Lung (tissue), 11 donors: ENCODE measurements at regions not wholly inside any gene's neighbourhood (a gene's known extent, or its start where the extent isn't known, plus 50 kb on each side); places are given as distances from the start of the nearest gene placed in this dataset.
A peak's percentile ranks its signal among the peaks of the same experiment; 100 is the strongest.

Experiments used
- ATAC-seq: fragments of 200-7000 bp; cut with Tn5 transposase; one replicate; pipeline ENCODE4 v1.9.1; 2020; ENCODE audit warnings: moderate number of reproducible peaks; ENCODE audit not compliant: insufficient read depth, low FRiP score
- DNase-seq, 3 donors: peaks; one replicate each; pipeline ENCODE4 v3.0.0-alpha.2; 2013 to 2017
- H3K27ac ChIP-seq, 2 donors: one replicate each; pipeline ENCODE4 v1.5.1; 2013; ENCODE audit warnings: mild to moderate bottlenecking in 2 of 2, moderate library complexity in 2 of 2, control low read depth in 1 of 2, inconsistent platforms in 1 of 2, low read depth in 1 of 2, low read length in 1 of 2
- H3K27me3 ChIP-seq, 3 donors: one replicate each; pipeline ENCODE4 v1.5.1; 2013; ENCODE audit warnings: low read length in 2 of 3; ENCODE audit not compliant: control insufficient read depth in 3 of 3, insufficient read depth in 3 of 3
- H3K36me3 ChIP-seq, 4 donors: one replicate each; pipeline ENCODE4 v1.5.1; 2013; ENCODE audit warnings: low read length in 4 of 4, mild to moderate bottlenecking in 1 of 4, moderate library complexity in 1 of 4; ENCODE audit not compliant: control insufficient read depth in 4 of 4, insufficient read depth in 4 of 4
- H3K4me1 ChIP-seq, 5 donors: one replicate each; pipeline ENCODE4 v1.5.1; 2013; ENCODE audit warnings: low read length in 5 of 5, mild to moderate bottlenecking in 2 of 5, moderate library complexity in 1 of 5; ENCODE audit not compliant: control insufficient read depth in 5 of 5, insufficient read depth in 5 of 5
- H3K4me3 ChIP-seq: one replicate; pipeline ENCODE4 v1.5.1; 2013; ENCODE audit warnings: mild to moderate bottlenecking, control low read depth, moderate library complexity
- H3K9ac ChIP-seq, 2 donors: one replicate each; pipeline ENCODE4 v1.5.1; 2013; ENCODE audit warnings: low read length in 2 of 2, control low read depth in 1 of 2; ENCODE audit not compliant: insufficient read depth in 1 of 2
- H3K9me3 ChIP-seq, 4 donors: one replicate each; pipeline ENCODE4 v1.5.1; 2013; ENCODE audit warnings: low read length in 3 of 4, mild to moderate bottlenecking in 1 of 4, moderate library complexity in 1 of 4; ENCODE audit not compliant: control insufficient read depth in 4 of 4, insufficient read depth in 3 of 4
- WGBS, 2 donors: extraction: QIAGEN DNeasy Blood & Tissue Kit; methylation state at CpG; one replicate each; pipeline ENCODE4 v1.1.7; 2013; 5-methylcytosine and 5-hydroxymethylcytosine counted together
- TF ChIP-seq, protein P1 (sequence below): IDR thresholded peaks from 2 replicates; pipeline ENCODE4 v1.5.1; 2012; ENCODE audit warnings: mild to moderate bottlenecking; ENCODE audit errors: control extremely low read depth, extremely low read depth
- donor health status: control.
- donor health status: control.
- donor health status: Bipolar disorder and iron deficiency.
- donor health status: healthy.
- donor health status: DM: yes; HTN: yes; CAD: no.

- Histone ChIP-seq H3K9me3 (peaks cover 0 to 2% (median 0%) of the 10 kb centered on the region in 4 donors), H3K4me3 (no peak overlapping the region), H3K36me3 (no peaks in the 10 kb centered on the region), H3K27ac (no peak overlapping the region), H3K4me1 (no peaks in the 10 kb centered on the region), H3K9ac (no peak overlapping the region), H3K27me3 (peaks cover 0 to 3% (median 0%) of the 10 kb centered on the region in 3 donors)
- WGBS, 2 donors = 93 to 94% methylated on average over 24 of the region's 24 CpGs
- TF ChIP-seq, protein P1, sequence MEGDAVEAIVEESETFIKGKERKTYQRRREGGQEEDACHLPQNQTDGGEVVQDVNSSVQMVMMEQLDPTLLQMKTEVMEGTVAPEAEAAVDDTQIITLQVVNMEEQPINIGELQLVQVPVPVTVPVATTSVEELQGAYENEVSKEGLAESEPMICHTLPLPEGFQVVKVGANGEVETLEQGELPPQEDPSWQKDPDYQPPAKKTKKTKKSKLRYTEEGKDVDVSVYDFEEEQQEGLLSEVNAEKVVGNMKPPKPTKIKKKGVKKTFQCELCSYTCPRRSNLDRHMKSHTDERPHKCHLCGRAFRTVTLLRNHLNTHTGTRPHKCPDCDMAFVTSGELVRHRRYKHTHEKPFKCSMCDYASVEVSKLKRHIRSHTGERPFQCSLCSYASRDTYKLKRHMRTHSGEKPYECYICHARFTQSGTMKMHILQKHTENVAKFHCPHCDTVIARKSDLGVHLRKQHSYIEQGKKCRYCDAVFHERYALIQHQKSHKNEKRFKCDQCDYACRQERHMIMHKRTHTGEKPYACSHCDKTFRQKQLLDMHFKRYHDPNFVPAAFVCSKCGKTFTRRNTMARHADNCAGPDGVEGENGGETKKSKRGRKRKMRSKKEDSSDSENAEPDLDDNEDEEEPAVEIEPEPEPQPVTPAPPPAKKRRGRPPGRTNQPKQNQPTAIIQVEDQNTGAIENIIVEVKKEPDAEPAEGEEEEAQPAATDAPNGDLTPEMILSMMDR = no peak
- DNase-seq (no peak), ATAC-seq (no peak)
These were observed 104.5 kb downstream of the RBFOX3 start for GRCh38 chr17:79506150-79506870.

- H3K4me1 ChIP-seq = peaks cover 0 to 4% (median 0%) of the 10 kb centered on the region in 5 donors
- peaks cover 0 to 3% (median 0%) of the 10 kb centered on the region in 3 donors for H3K27me3 ChIP-seq
- 90 to 93% methylated on average over 7 of the region's 7 CpGs for WGBS, 2 donors
- peaks cover 0 to 2% (median 0%) of the 10 kb centered on the region in 4 donors for H3K9me3 ChIP-seq
- no peak overlapping the region for H3K27ac ChIP-seq
- no peak overlapping the region for H3K9ac ChIP-seq
- ATAC-seq = no peak
- no peaks in the 10 kb centered on the region for H3K36me3 ChIP-seq
- H3K4me3 ChIP-seq = no peak overlapping the region
- DNase-seq = no peak
- TF ChIP-seq, protein P1 = no peak
These were observed 105.7 kb downstream of the RBFOX3 start for GRCh38 chr17:79505199-79505598.

DNA sequence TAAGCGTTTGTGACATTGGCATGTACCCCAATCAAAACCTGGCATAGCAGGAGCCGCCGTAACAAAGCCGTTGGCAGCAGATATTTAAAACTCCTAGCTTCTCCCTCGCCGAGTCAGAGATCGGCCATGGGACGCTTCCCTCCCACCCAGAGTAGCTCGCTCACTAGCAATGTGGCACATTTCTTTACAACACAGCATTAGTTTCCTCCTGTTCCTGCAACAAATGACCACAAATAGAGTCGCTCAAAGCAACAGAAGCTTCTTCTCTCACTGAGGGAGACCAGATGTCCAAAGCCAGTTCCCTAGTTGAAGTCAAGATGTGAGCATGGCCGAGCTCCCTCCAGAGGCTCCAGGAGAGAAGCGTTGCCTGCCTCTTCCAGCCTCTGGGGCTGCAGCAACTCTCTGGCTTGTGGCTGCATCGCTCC lies 106.7 kb downstream of the RBFOX3 start:
- TF ChIP-seq, protein P1 = no peak
- WGBS, 2 donors = 85 to 86% methylated on average over 13 of the region's 13 CpGs
- H3K27ac ChIP-seq = no peak overlapping the region
- H3K36me3 ChIP-seq = no peaks in the 10 kb centered on the region
- no peak for ATAC-seq
- peaks cover 0 to 2% (median 0%) of the 10 kb centered on the region in 4 donors for H3K9me3 ChIP-seq
- H3K27me3 ChIP-seq = peaks cover 0 to 3% (median 0%) of the 10 kb centered on the region in 3 donors
- peak in 1 of 3 donors; percentile 6 for DNase-seq
- H3K4me3 ChIP-seq = no peak overlapping the region
- peaks cover 0 to 4% (median 0%) of the 10 kb centered on the region in 5 donors for H3K4me1 ChIP-seq
- no peak overlapping the region for H3K9ac ChIP-seq
